AG08395 (cell line): ENCODE measurements at regions not wholly inside any gene's neighbourhood (a gene's known extent, or its start where the extent isn't known, plus 50 kb on each side); places are given as distances from the start of the nearest gene placed in this dataset.
A peak's percentile ranks its signal among the peaks of the same experiment; 100 is the strongest.
"Not testable (repeated sequence)": the region's sequence is repeated elsewhere in the genome, so short reads cannot be mapped to it uniquely, and the experiment has no call there.

Source experiments
- DNase-seq: peaks from one replicate; pipeline ENCODE4 v3.0.0; 2012; ENCODE audit warnings: mixed read lengths, low spot score

DNA sequence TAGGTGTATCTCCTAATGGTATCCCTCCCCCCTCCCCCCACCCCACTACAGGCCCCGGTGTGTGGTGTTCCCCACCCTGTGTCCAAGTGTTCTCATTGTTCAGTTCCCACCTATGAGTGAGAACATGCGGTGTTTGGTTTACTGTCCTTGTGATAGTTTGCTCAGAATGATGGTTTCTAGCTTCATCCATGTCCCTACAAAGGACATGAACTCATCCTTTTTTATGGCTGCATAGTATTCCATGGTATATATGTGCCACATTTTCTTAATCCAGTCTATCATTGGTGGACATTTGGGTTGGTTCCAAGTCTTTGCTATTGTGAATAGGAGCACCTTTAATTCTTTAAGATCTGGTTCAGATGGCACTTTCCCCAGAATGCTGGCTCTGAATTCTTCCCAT, 58.5 kb upstream of the PTGFRN start:
- DNase-seq = not testable (repeated sequence)

DNA sequence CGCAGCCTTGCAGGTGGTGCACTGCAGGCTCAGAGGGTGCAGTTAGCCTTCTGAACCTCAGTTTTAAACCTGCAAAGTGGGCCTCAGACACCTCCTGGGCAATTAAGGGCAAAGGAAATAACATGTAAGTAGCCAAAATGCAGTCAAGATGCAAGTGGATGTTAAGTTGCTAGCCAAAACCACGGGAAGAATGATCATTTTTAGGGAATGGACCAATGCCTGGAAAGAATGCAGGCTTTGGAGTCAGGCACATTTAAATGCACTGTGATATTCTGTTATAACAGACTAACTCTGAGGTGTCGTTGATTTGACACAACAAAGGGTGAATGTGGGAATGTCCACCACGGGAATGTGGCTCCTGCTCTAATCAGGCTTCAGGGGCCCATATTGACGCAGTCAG, 57.9 kb upstream of the PTGFRN start:
- DNase-seq = no peak

DNA sequence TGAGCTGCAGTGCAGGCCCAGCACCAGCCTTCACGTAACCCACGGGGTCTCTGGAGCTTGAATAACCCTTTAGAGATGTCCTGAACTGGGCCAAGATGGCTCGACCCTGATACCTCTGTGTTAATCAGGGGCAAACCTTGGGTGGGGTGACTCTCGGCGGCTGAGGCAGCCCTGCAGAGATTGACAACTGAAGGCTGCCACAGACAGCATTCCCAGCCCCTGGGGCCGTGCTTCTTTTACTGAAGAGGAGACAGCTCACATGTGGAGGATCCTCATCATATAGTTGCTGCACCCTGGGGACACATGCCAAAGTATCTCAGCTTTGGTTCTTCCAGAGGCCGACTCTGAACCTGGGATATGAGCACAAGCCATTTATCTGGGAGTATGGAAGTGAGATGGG, 57.3 kb upstream of the PTGFRN start:
- DNase-seq = no peak

DNA sequence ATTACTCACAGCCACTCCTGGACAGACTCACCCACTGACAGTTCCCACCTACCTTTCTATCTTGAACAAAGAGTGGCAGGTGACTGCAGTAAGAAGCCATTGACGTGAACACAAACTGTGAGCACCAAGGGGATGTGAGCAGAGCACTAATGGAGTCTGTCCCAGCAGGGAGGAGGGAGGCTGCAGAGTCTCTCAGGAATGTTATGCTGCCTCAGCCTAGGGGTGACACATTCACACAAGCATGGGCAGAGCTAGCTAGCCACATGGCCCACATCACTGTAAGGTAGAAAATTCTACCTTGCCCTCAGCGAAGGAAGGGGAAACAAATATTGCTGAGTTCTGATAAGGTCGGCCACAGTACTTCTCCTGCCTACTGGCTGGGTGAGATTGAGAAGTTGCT, 56.8 kb upstream of the PTGFRN start:
- peak; percentile 49 for DNase-seq

DNA sequence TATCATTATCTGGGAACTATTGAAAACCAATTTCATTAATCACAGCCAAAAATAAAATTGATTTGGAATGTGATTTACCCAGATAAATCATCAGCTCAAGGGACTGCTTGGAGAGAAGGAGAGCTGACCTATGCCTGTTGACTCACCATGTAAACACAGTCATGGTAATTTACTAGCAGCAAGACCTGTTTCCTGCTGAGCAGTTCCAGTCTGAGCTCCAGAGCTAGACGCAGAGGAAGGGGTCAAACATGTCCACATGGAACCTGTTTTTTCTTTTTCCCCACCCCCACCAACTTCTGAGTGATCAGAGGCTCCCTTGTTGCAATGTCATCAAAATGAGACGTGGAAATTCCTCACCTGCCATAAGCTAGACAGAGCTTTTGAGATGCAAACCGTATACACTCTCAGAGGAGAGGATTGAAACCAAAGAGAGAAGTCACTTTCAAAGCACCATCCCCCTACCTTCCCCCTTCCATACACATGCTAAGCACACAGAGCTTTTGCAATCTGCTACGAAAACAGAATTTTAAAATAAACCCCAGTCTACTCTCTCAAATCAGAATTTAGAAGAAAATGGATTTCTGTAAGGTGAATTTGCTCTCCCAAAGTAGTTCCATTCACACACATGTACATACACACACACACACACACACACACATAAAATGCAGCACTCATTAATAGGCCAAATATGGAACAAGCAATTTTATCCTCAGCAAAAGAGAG, 55.9 kb upstream of the PTGFRN start:
- peak; percentile 56 for DNase-seq

DNA sequence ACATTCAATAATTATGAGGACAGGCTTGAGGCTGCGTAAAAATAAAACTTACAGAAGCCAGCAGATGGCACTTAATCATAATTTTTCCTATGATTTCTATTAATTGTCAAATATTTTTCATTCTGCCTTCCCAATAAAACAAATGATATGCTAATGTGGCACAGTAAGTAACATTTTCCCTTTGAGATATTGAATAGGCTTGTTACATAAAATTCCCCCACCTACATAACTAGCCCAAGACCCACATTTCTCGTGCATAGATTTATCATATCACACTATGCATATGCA, 55.4 kb upstream of the PTGFRN start:
- no peak for DNase-seq

DNA sequence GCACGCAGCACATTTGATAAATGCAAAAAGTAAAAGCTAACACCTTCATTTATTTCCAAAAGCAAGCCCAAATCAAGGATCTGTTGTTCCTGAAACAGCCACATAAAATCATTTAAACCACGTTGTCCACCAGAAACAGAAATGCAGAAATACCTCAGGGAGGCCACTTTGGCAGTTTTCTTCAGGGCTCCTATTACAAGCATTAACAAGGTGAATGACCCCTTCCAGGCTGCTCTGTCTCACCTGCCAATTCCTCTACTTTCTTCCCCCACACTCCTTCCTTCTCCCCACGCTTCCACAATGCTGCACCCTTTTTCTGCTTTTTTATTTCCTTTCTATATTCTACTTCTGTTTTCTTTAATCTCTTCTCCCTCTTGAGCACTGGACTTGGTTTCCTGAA, 55.0 kb upstream of the PTGFRN start:
- DNase-seq = no peak

DNA sequence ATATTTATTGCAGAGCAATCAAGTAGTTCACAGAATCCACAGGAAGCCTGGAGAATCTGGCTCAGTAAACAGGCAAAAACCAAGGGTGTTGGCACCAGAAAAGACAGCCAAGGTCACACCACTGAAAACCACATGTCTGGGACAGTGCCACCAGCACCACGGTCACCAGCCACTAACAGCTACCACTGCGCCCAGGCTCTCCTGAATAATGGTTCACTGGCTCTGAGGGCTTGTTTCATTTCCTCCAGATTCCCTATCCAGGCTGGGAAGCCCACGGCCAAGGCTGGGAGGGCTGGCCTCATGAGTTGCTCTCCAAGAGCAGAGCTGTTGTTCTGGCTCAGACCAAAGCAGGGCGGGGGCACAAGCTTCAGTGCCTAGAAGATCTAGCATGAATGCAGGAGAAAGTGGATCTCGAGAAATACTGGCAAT, 54.5 kb upstream of the PTGFRN start:
- peak; percentile 36 for DNase-seq

DNA sequence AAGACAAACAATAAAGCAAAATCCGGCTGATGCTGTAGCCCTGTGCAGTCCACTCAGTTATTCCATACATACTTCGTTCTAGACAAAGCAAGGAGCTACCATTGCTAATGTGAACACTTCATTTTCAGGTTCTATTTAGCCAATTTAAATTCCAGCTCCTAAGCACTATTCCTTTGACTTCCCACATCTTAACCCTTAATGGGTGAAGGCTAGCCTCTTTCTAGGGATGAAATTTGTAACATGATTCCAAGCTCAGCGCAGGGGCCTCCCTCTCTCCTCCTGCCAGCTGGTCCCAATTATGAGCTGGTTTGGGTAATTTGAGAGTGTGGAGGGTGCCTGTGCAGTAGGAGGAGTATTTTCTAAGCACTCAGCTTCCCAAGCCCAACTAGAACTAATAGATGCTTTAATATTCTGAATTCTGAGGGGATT, 53.9 kb upstream of the PTGFRN start:
- peak; percentile 77 for DNase-seq

DNA sequence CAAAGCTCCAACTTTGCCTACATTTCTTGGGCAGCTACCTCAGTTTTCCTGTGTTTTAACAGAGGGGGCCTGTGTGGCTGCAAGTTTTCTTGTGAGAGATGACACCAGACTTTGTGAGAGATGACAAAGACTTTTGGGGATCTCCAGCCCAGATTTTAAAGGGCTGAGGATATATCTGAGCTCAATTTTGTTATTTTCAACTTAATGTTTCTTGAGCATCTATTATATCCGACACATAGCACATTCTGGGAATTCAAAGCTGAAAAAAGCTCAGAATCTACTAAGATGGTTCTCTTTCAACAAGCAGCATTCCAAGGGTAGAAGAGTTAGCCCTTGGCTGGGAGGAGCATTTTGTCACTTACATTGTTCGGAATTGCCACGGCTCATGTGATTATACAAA, 53.4 kb upstream of the PTGFRN start:
- no peak for DNase-seq

DNA sequence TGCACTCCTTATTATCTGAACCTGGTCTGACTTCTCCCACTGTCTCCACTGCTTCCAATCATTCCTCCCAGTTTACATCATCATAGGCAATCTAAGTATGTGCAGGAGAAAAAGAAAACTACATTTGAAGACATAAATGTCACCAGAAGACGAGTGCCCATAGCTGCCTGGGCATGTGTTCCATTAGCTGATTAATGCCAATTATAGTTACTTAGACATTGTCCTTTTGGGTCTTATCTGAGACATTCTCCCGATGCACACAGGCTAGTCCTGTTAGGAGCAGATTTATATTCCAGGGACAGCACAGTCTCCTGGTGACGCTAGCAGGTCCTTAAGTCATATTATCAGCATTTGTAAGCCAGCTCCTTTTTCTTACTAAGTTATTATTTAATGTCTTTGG, 52.6 kb upstream of the PTGFRN start:
- no peak for DNase-seq
